ENCODE measurements at regions not wholly inside any gene's neighbourhood (a gene's known extent, or its start where the extent isn't known, plus 50 kb on each side); places are given as distances from the start of the nearest gene placed in this dataset.
"Not testable (repeated sequence)": the region's sequence is repeated elsewhere in the genome, so short reads cannot be mapped to it uniquely, and the experiment has no call there.

DNA sequence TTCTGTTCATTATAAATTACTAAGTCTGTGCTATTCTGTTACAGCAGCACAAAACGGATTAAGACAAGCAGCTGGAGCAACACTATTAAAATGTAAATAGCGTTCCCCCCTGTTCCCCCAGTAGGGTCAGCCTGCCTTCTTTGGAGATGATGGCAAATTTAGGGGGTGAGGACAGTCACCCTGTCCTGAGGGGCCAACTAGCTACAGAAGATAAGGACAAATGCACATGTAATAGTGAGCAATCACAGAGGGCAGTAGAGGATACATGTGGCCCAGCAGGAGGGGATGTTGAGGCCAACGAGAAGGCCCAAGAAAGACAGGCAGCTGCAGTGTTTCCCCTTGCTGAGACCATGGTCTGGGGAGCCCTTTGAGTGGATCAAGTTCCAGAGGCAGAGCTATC, 266.7 kb upstream of the CDYL start:
- intact Hi-C loops (cut with micrococcal nuclease): no loop called here

DNA sequence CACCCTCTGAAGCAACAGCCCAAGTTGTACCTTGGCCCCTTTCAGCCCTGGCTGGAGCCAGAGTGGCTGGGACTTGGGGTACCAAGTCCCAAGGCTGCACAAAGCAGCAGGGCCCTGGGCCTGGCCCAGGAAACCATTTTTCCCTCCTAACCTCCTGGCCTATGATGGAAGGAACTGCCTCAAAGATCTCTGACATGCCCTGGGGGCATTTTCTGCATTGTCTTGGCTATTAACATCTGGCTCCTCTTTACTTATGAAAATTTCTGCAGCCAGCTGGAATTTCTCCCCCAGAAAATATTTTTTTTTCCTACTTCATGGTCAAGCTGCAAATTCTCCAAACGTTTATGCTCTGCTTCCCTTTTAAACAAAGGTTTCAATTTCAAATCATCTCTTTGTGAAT, 269.4 kb upstream of the CDYL start:
- intact Hi-C loops (cut with micrococcal nuclease): no loop called here

DNA sequence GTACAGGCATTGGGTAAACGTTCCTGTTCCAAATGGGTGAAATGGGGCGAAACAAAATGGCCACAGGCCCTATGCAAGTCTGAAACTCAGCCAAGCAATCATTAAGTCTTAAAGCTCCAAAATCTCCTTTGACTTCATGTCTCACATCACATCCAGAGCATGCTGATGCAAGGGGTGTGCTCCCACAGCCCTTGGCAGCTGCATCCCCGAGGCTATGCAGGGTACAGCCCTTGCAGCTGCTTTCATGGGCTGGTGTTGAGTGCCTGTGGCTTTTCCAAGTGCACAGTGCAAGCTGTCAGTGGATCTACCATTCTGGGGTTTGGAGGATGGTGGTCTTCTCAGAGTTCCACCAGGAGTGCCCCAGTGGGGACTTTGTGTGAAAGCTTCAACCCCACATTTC, 270.0 kb upstream of the CDYL start:
- intact Hi-C loops (cut with micrococcal nuclease): no loop called here

DNA sequence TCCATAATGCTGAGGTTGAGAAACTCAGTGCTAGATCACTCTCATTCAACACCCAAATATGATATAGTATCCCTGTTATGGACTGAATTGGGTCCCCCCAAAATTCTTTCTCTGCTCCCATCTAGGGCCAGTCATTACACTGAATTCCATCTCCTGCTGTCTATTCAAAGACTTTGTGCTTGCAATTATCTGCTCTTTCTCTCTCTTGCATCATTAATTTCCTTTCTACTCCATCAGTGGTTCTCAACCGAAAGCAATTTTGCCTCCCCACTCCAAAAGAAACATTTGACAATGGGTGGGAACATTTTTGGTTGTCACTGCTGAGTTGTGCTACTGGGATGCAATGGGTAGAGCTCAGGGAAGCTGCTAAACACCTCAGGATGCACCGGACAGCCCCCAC, 271.5 kb upstream of the CDYL start:
- intact Hi-C loops (cut with micrococcal nuclease): no loop called here

DNA sequence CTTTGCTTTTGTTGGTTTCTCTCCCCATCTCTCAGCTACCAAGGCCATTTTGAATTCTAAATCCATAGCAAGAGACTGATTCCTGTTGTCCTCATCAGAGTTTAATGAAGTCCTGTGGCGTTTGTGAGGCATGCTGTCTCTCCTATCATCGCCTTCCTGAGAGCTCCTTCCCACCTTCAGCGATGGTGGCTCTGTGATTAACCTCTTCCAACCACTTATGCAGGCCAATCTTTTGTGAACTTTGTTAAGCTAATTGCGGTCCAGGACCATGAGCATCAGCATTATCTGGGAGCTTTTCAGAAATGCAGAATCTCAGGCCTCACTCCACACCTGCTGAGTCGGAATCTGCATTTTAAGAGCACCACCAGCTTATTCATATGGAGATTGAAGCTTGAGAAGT, 272.5 kb upstream of the CDYL start:
- intact Hi-C loops (cut with micrococcal nuclease): no loop called here

DNA sequence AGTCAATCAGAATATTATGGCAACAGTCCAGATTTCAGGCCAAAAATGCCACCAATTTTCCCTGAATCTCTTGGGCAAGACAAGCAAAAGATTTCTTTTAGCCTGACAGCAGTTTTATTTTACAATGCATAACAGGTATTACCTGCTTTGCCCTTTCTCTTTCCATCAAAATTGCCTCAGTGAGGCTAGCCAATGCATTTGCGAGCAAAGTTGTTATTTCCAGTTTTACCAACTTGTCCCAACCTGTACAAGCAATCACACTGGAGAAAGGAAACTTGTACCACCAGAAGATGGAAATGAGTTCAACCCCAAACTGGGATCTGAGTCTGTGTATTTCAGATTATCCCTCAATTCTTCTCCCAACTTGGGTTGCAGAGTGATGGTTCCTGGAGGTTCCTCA, 279.9 kb upstream of the CDYL start:
- intact Hi-C loops (cut with micrococcal nuclease): no loop called here

DNA sequence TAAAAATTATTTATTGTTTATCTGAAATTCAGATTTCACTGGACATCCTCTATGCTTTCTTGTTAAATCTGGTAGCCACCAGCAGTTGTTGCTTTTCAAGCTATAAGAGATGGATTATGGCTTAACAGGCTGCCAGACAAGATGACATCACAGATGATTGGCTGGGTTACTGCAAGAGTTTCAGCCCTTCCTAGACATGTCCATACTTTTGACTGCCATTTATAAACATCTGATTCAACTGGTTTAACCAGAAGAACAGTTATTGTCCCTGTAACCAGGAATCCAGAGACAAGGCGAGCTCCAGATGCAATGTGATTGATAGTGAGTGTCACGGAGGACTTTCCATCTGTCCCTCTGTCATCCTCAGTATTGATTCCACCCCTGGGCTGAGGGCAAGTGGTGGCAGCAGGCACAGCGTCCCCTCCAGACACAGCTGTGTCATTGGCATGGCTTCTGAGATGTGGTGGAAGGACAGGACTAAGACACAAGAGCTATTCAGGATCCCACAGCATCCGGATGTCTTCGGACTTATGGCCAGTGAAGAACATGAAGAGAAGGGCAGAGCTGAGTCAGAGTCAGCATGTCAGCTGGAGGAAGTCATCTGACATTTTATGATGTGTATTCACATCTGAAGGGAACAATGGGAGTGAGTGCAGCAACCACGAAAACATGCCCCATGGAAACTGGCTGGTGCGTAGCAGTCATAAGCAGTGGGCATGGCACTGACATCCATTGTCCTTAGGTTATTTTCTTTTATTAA, 284.5 kb upstream of the CDYL start:
- intact Hi-C loops (cut with micrococcal nuclease): no loop called here

DNA sequence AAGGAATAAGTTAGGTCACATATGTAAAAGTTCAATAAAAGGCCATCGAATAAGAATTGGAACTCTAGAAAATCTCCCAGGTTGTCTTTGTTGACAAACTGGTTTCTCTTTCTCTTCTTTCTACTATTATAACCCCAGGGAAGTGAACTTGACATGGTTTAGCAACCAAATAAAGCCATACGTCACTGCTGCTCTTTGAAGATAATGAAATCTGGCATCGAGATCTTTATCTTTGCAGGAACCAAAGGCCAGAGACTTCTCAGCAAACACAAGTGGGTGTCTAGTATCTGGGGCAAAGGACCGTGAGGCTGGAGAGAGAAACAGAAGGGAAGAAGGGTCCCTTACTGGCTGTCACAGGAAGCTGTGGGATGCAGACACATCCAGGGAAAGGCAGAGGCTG, 286.7 kb upstream of the CDYL start:
- intact Hi-C loops (cut with micrococcal nuclease): no loop called here

DNA sequence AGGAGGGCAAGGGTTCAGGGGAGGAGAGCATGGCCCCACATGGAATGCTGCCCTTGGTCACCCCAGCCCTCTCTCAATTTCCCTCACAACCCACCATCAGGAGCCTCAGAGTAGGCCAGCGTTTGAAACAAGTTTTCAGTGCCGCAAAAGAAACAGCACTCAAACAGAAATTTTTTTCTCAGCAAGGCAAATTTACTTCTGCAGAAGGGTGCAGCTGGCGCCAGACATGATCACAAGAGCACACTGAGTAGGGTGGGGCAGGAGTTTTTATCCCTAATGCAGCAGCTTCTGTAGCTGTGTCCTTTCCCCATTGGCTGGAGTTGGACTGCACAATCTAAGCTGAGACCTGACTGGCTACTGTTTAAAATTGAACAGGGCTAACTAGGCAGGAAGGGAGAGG, 287.8 kb upstream of the CDYL start:
- intact Hi-C loops (cut with micrococcal nuclease): no loop called here

DNA sequence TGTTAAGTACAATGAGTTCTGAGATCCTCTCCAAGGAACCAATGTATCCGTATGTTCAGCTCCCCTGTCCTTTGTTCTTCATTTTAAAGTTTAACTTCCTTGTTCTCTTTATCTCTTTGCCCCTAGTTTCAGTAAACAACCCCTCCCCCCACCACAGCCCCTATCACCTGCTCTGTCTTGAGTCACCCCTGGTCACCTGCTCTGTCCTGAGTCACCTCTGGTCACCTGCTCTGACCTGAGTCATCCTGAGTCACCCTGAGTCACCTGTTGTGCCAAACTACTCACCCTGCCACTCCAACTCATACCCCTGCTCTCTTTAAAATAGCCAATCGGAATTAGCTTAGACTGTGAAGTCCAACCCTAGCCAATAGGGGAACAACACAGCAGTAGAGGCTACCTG, 288.7 kb upstream of the CDYL start:
- intact Hi-C loops (cut with micrococcal nuclease): no loop called here

DNA sequence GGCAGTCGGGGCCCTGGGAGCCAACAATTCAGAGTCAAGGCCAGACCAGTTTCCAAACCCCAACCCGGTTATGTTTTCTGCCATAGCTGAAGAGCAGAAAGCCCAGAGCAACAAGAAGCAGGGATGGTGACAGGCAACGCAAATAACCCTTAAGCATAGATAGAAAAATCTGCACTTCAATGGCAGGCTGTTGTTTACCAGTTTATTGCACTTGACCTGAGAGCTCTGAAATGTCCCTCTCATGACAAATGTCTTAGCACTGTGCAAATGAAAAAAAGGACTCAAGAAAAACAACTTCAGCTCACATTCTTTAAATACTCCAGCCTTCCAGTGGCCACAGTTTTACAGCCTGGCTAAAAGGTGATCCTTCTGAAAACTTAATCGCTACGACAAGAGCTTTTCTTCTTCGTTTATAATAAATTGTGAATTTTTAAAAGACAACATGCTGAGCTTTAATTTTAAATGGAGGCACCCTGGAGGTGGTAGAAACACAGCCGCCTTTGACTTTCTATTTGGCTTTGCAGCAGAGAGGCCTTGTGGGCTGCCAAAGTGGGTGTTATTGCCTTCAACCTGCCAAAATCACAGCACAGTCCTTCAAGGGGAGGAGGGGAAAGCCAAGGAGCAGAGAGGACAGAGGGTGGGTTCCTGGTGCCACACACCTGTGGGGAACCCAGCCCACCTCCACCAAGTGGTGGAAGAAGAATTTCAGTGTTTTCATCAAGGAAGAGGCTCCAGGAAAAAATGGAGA, 289.5 kb upstream of the CDYL start:
- intact Hi-C loops (cut with micrococcal nuclease): no loop called here

DNA sequence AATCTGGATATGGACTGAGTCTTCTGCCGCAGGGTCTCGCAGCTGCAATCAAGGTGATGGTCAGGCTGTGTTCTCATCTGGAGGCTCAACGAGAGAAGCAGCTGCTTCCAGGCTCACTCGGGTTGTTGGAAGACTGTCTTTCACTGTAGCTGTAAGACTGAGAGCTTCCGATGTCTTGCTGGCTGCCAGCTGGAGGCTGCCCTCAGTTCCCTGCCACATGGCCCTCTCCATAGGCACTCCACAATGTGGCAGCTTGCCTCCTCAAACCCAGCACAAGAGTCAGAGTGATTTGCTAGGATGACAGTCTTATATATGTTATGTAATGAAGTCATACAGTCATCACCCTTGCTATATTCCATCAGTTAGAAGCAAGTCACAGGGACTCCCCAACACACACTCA, 290.5 kb upstream of the CDYL start:
- intact Hi-C loops (cut with micrococcal nuclease): no loop called here

DNA sequence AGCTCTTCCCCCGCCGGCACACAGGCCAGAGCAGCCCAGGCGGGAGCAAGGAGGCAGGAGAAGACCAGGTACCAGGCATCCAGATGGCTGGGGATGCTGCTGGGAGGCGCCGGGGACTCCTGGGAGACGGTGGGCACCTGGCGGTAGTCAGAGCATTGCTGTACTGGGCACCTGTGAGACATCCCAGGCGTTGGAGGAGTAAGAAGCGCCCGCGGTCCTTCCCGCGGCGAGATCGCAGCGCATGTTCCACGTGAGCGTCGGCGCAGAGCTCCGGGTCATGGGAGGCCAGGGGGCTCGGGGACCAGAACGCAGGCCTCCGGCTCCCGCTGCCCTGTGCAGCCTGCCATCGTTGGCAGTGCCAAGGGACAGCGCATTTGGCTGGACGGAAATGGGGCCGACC, 293.7 kb upstream of the CDYL start:
- intact Hi-C loops (cut with micrococcal nuclease): no loop called here

DNA sequence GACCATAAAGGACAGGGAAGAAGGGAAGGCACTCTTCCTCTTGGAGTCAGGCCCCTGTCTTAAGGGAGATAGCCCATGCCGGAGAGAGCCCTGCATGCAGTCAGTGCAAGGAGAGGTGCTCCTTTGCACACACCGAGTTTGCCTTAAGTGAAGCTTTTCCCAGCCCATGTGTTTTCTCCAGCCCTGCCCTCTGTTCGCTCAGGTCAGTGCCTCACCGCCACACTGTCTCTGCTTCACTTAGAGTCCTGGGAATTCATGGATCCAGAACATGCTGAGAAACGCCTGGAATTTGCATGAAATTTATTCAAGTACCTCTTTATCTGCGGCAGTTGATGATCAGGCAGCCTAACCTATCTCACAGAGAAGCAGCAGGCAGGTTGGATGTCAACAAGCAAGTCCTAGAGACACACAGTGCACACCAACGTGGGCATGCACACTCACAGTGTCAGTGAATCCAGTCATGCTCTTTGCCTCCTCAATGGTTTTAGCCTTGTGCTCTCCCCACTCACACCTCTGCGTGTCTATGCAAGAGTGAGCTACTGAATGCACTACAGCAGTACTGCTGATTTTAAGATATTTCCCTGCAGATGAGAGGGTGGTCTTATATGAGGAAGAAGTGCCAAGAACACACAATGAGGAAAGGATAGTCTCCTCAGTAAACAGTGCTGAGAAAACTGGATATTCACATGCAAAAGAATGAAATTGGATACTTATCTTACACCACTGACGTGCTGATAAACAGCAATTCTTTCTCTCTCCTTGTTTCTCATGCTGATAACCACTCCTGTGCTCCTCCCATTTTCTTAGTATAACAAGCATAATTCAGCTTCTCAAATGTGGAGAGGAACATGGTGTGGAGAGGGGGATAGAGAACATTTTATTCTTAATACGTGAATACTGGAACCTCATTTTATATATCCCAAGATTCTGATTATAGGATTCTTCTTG, 295.1 kb upstream of the CDYL start:
- intact Hi-C loops (cut with micrococcal nuclease): no loop called here

DNA sequence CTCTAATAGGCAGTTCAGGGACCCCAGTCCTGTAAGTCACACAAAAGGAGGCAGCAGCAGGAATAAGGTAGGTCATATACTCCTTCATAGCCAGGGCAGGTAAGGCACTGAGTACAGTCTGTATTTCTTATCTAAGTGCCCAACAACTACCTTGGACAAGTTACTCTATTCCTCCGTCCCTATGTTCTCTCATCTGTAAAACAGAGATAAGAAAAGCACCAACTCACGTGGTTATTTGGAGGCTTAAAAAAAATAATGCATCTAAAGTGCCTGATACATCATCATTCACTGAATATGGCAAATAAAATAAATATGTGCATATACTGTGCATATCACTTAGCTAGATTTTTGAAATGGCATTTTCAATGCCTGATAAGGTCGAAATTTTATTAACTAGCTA, 298.1 kb upstream of the CDYL start:
- intact Hi-C loops (cut with micrococcal nuclease): no loop called here

DNA sequence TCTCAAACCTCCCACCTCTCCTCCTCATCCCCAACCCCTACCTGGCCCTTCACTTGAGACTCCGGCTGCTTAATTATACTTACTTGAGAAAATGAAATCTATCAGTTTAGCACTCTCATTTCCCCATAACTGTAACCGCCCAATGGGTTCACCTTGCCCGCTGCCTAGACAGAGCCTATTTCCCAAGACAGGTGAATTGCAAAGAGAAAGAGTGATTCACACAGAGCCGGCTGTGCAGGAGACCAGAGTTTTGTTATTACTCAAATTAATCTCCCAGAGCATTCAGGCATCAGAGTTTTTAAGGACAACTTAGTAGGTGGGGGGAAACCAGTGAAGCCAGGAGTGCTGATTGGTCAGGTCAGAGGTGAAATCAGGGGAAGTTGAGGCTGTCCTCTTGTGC, 301.4 kb upstream of the CDYL start:
- intact Hi-C loops (cut with micrococcal nuclease): no loop called here

DNA sequence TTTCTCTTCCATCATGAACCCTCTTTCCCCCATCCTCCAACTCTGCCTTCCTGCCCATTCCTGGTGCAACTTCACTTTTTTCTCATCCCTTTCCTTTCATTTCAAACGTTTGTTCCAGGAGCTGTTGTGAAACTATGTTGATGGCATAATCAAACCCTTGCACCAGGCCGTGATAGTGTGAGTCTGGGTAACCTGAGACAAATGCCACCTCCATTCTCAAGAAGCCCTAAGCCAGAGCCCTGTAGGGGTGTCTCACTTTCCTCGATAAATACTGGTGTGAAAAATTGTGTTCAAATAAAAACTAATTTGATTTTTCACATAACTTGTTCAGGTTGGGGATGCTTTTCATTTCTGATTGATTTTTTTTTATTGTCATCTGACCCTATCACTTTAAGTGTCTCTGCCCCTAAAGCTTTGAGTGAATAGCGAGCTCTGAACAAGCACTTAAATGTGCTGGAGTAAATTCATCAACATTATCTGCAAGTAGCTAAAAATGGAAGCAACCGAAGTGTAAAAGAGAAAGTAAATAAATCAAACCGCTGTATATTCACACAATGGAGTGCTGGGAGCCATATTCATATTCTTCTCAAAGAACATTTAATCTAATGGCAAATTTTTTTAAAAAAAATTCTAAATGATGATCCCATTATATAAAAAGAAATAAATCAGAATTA, 303.1 kb upstream of the CDYL start:
- intact Hi-C loops (cut with micrococcal nuclease): no loop called here

DNA sequence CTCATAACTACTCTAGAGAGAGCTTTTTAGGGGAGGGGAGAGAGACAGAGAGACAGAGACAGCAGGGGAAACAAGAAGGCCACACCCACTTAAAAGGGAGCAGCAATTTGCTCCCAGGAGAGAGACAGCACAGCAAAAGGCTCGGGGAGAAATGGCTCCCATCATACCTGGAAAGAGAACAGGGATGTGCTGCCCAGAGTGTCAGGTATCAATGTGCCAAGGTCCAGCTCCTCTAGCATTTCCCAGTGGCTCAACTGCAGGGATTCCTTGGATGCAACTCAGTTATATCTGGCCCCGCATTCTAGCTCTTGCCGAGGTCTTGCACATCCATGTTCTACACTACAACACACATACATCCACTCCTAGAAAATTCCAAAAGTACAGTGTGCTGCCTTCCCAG, 304.0 kb upstream of the CDYL start:
- intact Hi-C loops (cut with micrococcal nuclease): no loop called here

DNA sequence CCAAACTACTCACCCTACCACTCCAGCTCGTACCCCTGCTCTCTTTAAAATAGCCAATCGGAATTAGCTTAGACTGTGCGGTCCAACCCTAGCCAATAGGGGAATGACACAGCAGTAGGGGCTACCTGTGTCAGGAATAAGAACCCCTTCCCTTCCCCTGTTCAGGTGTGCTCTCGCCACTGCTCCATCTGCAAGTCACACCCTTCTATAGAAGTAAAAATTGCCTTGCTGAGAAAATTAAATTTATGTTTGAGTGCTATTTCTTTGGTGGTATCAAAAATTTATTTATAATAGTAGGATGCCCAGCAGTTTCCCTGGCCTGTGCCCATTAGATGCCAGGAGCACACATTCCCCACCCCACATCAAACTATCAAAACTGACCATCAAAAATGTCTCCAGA, 304.7 kb upstream of the CDYL start:
- intact Hi-C loops (cut with micrococcal nuclease): not testable (repeated sequence)

DNA sequence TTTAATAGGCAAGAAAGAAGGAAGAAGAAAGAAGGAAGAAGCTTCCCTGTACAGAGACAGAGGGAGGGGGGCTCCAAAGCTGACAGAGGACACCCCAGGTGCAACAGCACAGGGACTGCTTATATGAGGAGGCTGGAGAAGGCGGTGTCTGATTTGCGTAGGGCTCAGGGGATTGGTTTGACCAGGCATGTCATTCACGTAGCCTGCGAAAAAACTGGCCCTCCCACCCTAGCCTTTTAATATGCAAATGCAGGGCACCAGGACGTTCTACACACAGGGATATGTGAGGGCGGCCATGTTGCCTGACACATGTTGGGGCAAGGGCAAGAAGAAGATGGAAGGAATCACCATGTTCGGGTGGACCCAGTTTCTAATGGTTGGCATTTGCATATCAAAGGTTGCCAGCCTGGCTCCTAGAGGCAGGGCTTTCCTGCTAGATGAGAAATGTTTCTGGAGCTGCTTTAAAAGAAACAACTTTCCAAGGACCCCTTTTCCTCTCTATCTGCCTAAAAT, 305.4 kb upstream of the CDYL start:
- intact Hi-C loops (cut with micrococcal nuclease): no loop called here

DNA sequence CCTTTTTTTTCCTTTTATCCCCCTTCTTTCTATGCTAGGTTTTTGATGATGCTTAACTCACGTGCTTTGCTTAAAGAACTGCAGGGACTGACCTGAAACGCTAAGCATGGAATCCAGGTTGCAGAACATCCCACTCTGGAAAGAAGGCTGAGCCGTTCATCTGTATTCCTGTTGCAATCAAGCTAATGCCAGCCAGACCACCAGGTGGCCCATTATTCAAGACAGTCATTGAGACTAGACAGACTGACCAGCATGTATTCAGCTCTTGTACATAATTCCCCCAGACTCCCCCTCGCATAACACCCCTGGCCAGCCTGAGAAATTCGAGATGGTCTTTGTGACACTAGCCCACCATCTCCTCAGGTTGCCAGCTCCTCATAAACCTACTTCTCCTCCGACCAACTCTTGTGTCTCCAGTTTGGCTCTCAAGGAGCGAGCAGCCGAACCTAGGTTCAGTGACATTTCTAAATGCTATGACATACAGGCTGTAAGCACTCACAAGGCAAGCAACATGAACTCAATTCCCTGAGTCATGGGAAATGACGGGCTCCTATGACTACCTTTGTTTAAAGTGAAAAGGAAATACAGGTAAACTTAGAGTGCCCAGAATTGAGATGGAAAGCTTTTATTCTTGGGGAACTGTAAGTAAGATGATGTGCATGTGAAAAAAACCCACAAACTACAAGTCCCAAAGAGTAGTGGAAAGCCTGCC, 309.3 kb upstream of the CDYL start:
- intact Hi-C loops (cut with micrococcal nuclease): no loop called here

Measured in T-helper 1 cell treated with Interleukin-12 subunit alpha and Interleukin-12 subunit beta and Interleukin-4 antibody, amounts not matched to agents 30 ng/mL and 1 ng/mL, for 36 hours (primary cell).